ENCODE measurements at regions not wholly inside any gene's neighbourhood (a gene's known extent, or its start where the extent isn't known, plus 50 kb on each side); places are given as distances from the start of the nearest gene placed in this dataset.

- TF ChIP-seq CTCF (IDR thresholded peaks at IDR 0.05), result peak; percentile 41
- TF ChIP-seq FOSB (CRISPR knock-in tag; IDR thresholded peaks at IDR 0.05), result no peak
- TF ChIP-seq GATA3 (IDR thresholded peaks at IDR 0.05; ENCODE audit: borderline replicate concordance), result no peak
Measured at GRCh38 chr3:25021816-25022215, 406.2 kb upstream of the RARB start (continued).

GRCh38 chr3:25023876-25024275 lies 404.2 kb upstream of the RARB start:
- no peak overlapping the region for H3K4me3 ChIP-seq
- no peak overlapping the region for H3K27ac ChIP-seq
- no peak overlapping the region for H3K4me2 ChIP-seq
- WGBS (ENCODE audit: missing lambda C conversion rate), result 76% methylated on average over 2 of the region's 2 CpGs
- DNase-seq (ENCODE audit: low read depth in 1 of 2, low spot score in 1 of 2), result no peak
- POLR2A ChIA-PET, result no interaction called here
- no peak for ATAC-seq
- H3K4me1 ChIP-seq, result no peaks in the 10 kb centered on the region
- FAIRE-seq, result no peak
- CTCF ChIA-PET, result interaction anchor here (2.5 kb wide), 1 partner anchor 569 kb away, joined by 11 read pairs; no protein-coding TSS in a partner anchor
- TF ChIP-seq BHLHE40 (IDR thresholded peaks at IDR 0.05; ENCODE audit: low read depth, low read length), result no peak
- no peak for TF ChIP-seq SREBF2 (IDR thresholded peaks at IDR 0.05)
- TF ChIP-seq CTCF (IDR thresholded peaks at IDR 0.05), result no peak
- no peak for TF ChIP-seq USF2 (IDR thresholded peaks at IDR 0.05)
- no peak for TF ChIP-seq HES2 (IDR thresholded peaks at IDR 0.05)
- no peak for TF ChIP-seq NPAS2 (CRISPR knock-in tag; IDR thresholded peaks at IDR 0.05; ENCODE audit: borderline replicate concordance)
- TF ChIP-seq ZFP36 (IDR thresholded peaks at IDR 0.05; ENCODE audit: borderline replicate concordance, partially characterized antibody), result no peak
- TF ChIP-seq ESRRA (IDR thresholded peaks at IDR 0.05; ENCODE audit: borderline replicate concordance, low read length), result no peak
- TF ChIP-seq FOXS1 (CRISPR knock-in tag; IDR thresholded peaks at IDR 0.05), result no peak
- TF ChIP-seq CEBPB (IDR thresholded peaks at IDR 0.05), result no peak
- no peak for TF ChIP-seq ZC3H11A (IDR thresholded peaks at IDR 0.05)
- TF ChIP-seq KDM1A (IDR thresholded peaks at IDR 0.05; ENCODE audit: low read depth), result no peak
- TF ChIP-seq CBX8 (IDR thresholded peaks at IDR 0.05), result no peak
- no peak for TF ChIP-seq HOXB13 (CRISPR knock-in tag; IDR thresholded peaks at IDR 0.05; ENCODE audit: low read depth)
- TF ChIP-seq JUNB (IDR thresholded peaks at IDR 0.05), result no peak
- TF ChIP-seq ZSCAN20 (CRISPR knock-in tag; IDR thresholded peaks at IDR 0.05), result no peak
- TF ChIP-seq RAD21 (conservative IDR thresholded peaks at IDR 0.05 in 1 of 2, IDR thresholded peaks at IDR 0.05 in 1 of 2), result no peak
- no peak for TF ChIP-seq POLR2AphosphoS2 (conservative IDR thresholded peaks at IDR 0.05; ENCODE audit: low read length)
- H3K9me3 ChIP-seq, result no peaks in the 10 kb centered on the region

- Histone ChIP-seq H3K4me1 (no peaks in the 10 kb centered on the region), H3K27ac (no peak overlapping the region), H3K4me2 (no peak overlapping the region), H3K4me3 (no peak overlapping the region), H3K9me3 (no peaks in the 10 kb centered on the region)
- no peak for ATAC-seq
- no peak for TF ChIP-seq ELK1 (IDR thresholded peaks at IDR 0.05; ENCODE audit: low read depth, low read length)
- no peak for TF ChIP-seq JUNB (IDR thresholded peaks at IDR 0.05)
- no peak for TF ChIP-seq FOXS1 (CRISPR knock-in tag; IDR thresholded peaks at IDR 0.05)
- no peak for TF ChIP-seq HEYL (CRISPR knock-in tag; IDR thresholded peaks at IDR 0.05)
- no peak for TF ChIP-seq HOXA7 (CRISPR knock-in tag; IDR thresholded peaks at IDR 0.05)
- no peak for TF ChIP-seq CBX2 (IDR thresholded peaks at IDR 0.05; ENCODE audit: borderline replicate concordance, low read depth)
- no peak for TF ChIP-seq POLR2A (IDR thresholded peaks at IDR 0.05; ENCODE audit: low read length)
- no peak for TF ChIP-seq HOXB5 (CRISPR knock-in tag; IDR thresholded peaks at IDR 0.05)
- TF ChIP-seq MAFK (IDR thresholded peaks at IDR 0.05; ENCODE audit: partially characterized antibody), result no peak
- DNase-seq (ENCODE audit: low read depth in 1 of 2, low spot score in 1 of 2), result no peak
- CTCF ChIA-PET, result interaction anchor here (0.6 kb wide), 1 partner anchor 28 kb away, joined by 3 read pairs; no protein-coding TSS in a partner anchor
- POLR2A ChIA-PET, result no interaction called here
- no peak for FAIRE-seq
Measured at GRCh38 chr3:25025236-25025635, 402.8 kb upstream of the RARB start.
